Mucosa of rectum (tissue), 2 donors: ENCODE measurements at regions not wholly inside any gene's neighbourhood (a gene's known extent, or its start where the extent isn't known, plus 50 kb on each side); places are given as distances from the start of the nearest gene placed in this dataset.

Source experiments
- H3K27ac ChIP-seq, 2 donors: one replicate each; pipeline ENCODE4 v1.7.0; 2013; ENCODE audit warnings: inconsistent platforms in 2 of 2, low read depth in 2 of 2, low read length in 2 of 2
- H3K27me3 ChIP-seq, 2 donors: one replicate each; pipeline ENCODE4 v1.7.0; 2013; ENCODE audit warnings: low read length in 2 of 2; ENCODE audit not compliant: control insufficient read depth in 2 of 2, insufficient read depth in 2 of 2
- H3K36me3 ChIP-seq, 2 donors: one replicate each; pipeline ENCODE4 v1.7.0; 2013; ENCODE audit warnings: low read length in 2 of 2; ENCODE audit not compliant: control insufficient read depth in 2 of 2, insufficient read depth in 2 of 2
- H3K4me1 ChIP-seq, 2 donors: one replicate each; pipeline ENCODE4 v1.7.0; 2013; ENCODE audit warnings: low read length in 2 of 2, mild to moderate bottlenecking in 1 of 2; ENCODE audit not compliant: control insufficient read depth in 2 of 2, insufficient read depth in 2 of 2
- H3K4me3 ChIP-seq, 2 donors: one replicate each; pipeline ENCODE4 v1.7.0; 2013; ENCODE audit warnings: low read length in 2 of 2
- H3K9ac ChIP-seq, 2 donors: one replicate each; pipeline ENCODE4 v1.7.0; 2013; ENCODE audit warnings: low read length in 2 of 2, low read depth in 1 of 2, mild to moderate bottlenecking in 1 of 2
- H3K9me3 ChIP-seq, 2 donors: one replicate each; pipeline ENCODE4 v1.7.0; 2013; ENCODE audit warnings: low read length in 2 of 2; ENCODE audit not compliant: control insufficient read depth in 2 of 2
- donor health status: healthy.
- donor health status: Normal muscosa, but diverticular disease.

DNA sequence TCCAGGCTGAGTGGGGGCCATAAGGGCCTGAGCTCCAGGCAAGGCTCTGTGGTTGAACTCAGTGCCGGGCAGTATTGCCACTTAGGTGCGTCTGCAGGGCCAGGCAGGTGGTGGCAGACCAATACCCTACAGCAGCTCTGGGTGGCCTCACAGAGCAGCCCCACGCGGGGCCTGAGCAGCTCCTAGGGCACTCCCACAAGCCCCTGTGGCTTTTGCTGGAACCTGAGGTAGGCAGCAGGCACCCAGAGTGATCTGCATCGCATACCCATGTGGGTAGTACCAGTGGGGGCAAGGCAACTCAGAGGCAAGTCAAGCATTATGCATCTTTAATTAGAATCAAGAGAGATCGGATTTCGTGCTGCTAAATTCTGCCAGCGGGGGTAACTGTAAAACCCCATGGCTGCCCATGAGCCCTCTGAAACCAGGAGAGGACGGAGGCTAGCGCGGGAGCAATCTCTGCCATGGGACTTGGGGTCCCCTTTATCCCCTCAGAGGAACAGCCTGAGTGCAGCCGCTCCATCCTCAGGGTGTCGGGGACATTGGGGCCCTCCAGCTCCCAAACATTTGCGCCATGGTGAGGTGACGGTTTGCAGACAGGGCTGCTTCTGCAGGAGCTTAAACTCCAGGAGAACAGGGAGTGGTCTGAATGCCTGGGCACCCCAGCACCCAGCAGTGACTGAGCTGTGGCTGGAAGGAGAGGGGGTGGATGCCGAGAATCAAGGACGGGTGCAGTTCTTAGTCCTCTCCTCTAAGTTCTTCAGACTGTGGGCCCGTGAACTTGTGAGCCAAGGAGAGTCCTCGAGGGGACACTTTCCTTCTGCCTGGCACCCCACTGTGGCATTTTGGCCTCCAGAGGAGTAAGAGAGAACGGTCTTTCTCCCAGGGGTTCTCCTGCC, 62.4 kb upstream of the PCSK6 start:
- H3K27me3 ChIP-seq = no peaks in the 10 kb centered on the region
- peaks cover 0 to 2% of the 10 kb centered on the region in 2 donors for H3K4me1 ChIP-seq
- no peaks in the 10 kb centered on the region for H3K36me3 ChIP-seq
- H3K27ac ChIP-seq = no peak overlapping the region
- H3K9ac ChIP-seq = no peak overlapping the region
- no peak overlapping the region for H3K4me3 ChIP-seq
- no peaks in the 10 kb centered on the region for H3K9me3 ChIP-seq

DNA sequence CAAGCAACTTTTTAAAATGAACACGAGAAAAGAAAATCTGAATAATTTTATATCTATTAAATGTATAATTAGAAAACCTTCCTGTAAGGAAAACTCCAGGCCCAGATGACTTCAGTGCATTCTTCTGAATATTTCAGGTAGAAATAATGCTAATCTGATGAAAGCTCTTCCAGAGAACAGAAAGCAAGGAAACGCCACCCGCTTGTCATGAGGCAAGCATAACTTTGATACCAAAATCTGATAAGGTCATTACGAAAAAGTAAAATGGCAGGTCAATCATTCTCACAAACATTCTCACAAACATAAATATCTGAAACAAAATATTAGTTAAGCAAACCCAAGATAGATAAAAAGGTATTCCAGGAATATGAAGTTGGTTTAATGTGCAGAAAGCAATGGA, 60.6 kb upstream of the PCSK6 start:
- Histone ChIP-seq H3K27ac (no peak overlapping the region), H3K9ac (no peak overlapping the region), H3K27me3 (no peaks in the 10 kb centered on the region), H3K9me3 (no peaks in the 10 kb centered on the region), H3K4me3 (no peak overlapping the region), H3K4me1 (peaks cover 0 to 2% of the 10 kb centered on the region in 2 donors), H3K36me3 (no peaks in the 10 kb centered on the region)

DNA sequence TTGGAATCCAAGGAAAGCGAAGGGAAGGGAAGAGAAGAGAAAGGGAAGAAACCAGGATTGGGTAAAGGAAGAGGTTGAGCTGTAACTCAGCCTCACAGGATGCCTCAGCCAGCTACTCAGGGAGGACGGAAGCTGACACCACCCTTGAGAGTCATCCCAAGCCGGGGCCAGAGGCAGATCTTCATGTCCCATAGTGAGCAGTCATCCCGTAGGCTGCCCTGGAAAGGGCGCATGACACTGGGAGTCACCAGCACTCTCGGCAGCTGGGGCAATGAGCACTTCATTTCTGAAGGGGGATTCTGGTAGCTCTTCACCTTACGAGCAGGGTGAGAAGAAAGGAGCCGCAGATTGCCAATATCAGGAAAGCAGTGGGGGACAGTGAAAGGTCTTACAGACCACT, 60.1 kb upstream of the PCSK6 start:
- Histone ChIP-seq H3K36me3 (no peaks in the 10 kb centered on the region), H3K4me1 (peaks cover 0 to 2% of the 10 kb centered on the region in 2 donors), H3K27me3 (no peaks in the 10 kb centered on the region), H3K4me3 (no peak overlapping the region), H3K27ac (no peak overlapping the region), H3K9me3 (no peaks in the 10 kb centered on the region), H3K9ac (no peak overlapping the region)

DNA sequence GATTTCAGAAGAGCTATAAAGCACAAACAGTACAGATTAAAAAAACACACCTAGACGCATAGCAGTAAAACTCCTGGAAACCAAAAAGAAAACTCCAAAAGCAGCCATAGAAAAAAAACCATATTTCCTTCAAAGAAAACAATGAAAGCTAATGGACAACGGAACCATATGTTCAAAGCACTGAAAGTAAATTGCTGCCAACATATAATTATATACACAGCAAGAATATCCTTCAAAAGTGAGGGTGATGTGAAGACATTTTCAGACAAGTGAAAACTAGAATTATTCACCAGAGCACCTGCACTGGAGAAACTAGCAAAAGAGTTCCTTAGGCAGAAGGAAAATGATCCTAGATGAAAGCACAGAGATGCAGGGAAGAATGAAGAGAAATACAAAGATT, 58.2 kb upstream of the PCSK6 start:
- no peak overlapping the region for H3K9ac ChIP-seq
- H3K9me3 ChIP-seq = no peaks in the 10 kb centered on the region
- no peak overlapping the region for H3K4me3 ChIP-seq
- H3K27ac ChIP-seq = no peak overlapping the region
- H3K36me3 ChIP-seq = no peaks in the 10 kb centered on the region
- no peaks in the 10 kb centered on the region for H3K4me1 ChIP-seq
- H3K27me3 ChIP-seq = no peaks in the 10 kb centered on the region

DNA sequence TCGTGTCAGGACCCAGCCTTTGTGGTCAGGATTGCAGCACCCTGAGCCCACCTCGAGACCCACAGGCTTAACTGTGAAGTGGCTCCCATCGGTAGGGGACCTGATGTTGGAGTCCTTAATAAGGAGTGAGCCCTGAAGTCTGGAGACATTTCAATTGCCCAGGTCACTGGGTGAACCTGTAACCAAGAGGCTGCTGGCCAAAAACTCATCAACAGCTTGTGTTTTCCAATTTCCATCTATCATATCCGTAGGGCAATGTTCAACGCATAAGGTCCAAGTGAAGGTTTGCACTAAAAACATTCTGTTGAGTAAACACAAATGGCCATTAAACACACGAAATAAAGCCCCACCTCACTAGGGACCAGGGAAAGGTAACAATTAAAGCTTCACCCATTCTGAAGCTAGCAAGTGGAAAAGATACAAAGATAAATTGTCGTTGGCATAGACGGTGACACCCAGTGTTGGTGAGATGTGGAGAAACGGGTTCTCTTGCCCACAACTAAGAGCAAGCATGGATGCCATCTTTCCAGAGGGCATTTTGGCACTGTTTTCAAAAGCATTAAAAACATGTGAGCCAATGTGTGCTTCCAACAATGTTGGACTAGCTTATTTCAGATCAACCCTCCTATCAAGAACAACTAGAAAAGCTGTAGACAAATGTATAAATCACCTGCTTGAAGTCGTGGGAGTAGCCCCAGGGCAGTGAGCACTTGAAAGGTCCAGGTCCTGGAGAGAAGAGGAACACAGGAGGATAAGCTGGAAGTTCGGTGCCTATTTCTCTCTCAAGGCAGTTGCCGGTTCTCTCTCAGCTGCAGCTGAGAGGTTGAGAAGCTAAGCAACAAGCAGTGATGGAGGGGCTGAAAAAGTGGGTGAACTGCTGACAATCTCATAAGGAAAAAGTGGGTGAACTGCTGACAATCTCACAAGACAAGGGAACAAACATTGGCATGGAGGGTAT, 56.3 kb upstream of the PCSK6 start:
- H3K4me3 ChIP-seq = no peak overlapping the region
- H3K27ac ChIP-seq = no peak overlapping the region
- H3K9me3 ChIP-seq = no peaks in the 10 kb centered on the region
- no peaks in the 10 kb centered on the region for H3K4me1 ChIP-seq
- no peak overlapping the region for H3K9ac ChIP-seq
- H3K36me3 ChIP-seq = no peaks in the 10 kb centered on the region
- H3K27me3 ChIP-seq = no peaks in the 10 kb centered on the region

DNA sequence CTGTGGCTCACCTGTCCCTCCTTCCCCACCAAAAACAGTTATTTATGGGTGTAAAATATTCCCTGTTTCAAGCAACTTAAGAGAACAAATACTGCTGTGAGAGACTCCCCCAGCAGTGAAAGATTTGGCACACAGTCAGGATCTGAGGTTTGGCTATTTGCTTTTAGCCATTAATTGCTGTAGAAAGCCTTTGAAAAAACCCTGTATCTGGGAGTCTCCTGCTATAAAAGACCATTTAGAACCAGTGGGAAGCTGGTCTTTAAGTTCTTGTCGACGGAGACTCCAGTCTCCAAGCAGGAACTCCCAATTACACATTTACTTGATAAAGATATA, 55.1 kb upstream of the PCSK6 start:
- H3K36me3 ChIP-seq = no peaks in the 10 kb centered on the region
- no peaks in the 10 kb centered on the region for H3K27me3 ChIP-seq
- H3K4me3 ChIP-seq = no peak overlapping the region

DNA sequence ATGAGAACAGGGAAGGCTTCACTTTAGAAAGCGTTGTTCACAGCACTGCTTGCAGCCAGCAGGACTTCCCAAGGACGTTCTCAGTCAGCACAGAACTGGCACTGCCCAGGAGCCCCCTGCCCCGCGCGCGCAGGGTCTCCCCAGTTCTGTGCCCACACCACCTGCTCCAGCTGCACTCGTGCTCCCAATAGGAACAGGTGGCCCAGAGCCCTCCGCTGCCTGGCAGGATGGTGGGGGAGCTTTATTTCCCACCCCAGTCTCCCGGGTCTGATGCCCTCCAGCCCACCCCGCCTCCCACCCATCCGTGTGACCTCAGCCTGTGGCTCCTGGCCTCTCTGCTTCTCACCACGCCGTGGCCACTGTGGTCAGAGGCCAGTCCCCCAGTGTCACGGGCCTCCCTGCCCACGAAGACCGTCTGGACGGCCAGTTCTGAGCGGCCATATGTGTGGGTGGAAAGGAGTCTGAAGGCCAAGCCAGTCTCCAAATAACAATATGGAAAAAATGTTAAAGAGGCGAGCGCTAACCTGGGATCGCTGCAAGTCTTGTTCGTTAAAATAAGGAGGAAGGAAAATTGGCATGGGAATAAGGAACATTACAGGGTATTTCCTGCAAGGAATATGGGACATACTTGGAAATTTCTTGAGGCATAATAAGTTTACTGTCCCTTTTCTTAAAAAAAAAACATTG, 54.6 kb upstream of the PCSK6 start:
- no peak overlapping the region for H3K27ac ChIP-seq
- H3K9me3 ChIP-seq = no peaks in the 10 kb centered on the region
- H3K27me3 ChIP-seq = no peaks in the 10 kb centered on the region
- no peaks in the 10 kb centered on the region for H3K4me1 ChIP-seq
- no peaks in the 10 kb centered on the region for H3K36me3 ChIP-seq
- no peak overlapping the region for H3K4me3 ChIP-seq
- H3K9ac ChIP-seq = no peak overlapping the region

More for the DNA sequence above, 55.1 kb upstream of the PCSK6 start:
- no peaks in the 10 kb centered on the region for H3K9me3 ChIP-seq
- no peak overlapping the region for H3K27ac ChIP-seq
- H3K9ac ChIP-seq = no peak overlapping the region
- H3K4me1 ChIP-seq = no peaks in the 10 kb centered on the region

DNA sequence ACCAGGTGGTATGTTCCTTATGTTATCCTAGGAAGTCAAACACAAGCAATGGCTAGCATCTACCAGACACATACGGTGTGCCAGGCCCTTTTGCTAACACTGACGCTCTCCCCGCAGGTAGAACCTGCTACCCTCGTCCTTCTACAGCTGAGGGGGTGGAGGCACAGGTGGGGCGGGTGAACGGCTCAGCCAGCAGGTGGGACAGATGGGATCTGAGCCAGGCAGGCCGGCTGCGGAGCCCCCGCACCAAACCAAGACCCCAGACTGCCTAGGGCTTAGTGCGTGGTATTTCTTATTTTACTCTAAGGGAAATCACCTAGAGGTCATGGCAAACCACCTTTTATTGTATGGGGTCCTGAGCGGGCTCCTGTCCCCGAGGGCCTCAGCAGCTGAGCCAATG, 53.9 kb upstream of the PCSK6 start:
- Histone ChIP-seq H3K27me3 (no peaks in the 10 kb centered on the region), H3K9me3 (no peaks in the 10 kb centered on the region)

DNA sequence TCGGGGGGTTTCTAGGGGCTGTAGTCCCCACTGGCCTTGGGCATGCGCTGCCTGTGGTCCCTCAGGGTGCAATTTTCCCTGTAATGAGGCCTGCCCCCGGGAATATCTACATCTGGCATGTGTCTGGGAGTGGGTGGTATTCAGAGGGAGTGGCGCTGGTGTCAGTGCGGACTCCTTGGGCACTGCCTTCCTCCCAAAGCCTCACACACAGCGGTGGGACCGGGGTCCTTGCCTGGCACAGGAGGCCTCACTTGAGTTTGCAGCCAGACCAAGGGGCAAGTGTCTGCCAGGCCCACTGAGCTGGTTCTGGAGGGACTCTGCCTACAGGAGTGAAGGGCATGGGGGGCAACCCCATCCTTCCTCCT, 53.5 kb upstream of the PCSK6 start:
- H3K9ac ChIP-seq = no peak overlapping the region
- no peaks in the 10 kb centered on the region for H3K4me1 ChIP-seq
- H3K4me3 ChIP-seq = no peak overlapping the region
- no peaks in the 10 kb centered on the region for H3K36me3 ChIP-seq
- no peaks in the 10 kb centered on the region for H3K9me3 ChIP-seq
- no peak overlapping the region for H3K27ac ChIP-seq
- H3K27me3 ChIP-seq = no peaks in the 10 kb centered on the region

More for the DNA sequence above, 53.9 kb upstream of the PCSK6 start:
- Histone ChIP-seq H3K36me3 (no peaks in the 10 kb centered on the region), H3K27ac (no peak overlapping the region), H3K9ac (no peak overlapping the region), H3K4me1 (no peaks in the 10 kb centered on the region), H3K4me3 (no peak overlapping the region)
